ENCODE measurements at regions not wholly inside any gene's neighbourhood (a gene's known extent, or its start where the extent isn't known, plus 50 kb on each side); places are given as distances from the start of the nearest gene placed in this dataset.

GRCh38 chr7:22668971-22669401 is 58.0 kb upstream of the IL6 start:
- TF ChIP-seq EZH2 (IDR thresholded peaks at IDR 0.05; ENCODE audit: borderline replicate concordance, low read depth, low read length, severe bottlenecking) = no peak
- TF ChIP-seq, protein P1, sequence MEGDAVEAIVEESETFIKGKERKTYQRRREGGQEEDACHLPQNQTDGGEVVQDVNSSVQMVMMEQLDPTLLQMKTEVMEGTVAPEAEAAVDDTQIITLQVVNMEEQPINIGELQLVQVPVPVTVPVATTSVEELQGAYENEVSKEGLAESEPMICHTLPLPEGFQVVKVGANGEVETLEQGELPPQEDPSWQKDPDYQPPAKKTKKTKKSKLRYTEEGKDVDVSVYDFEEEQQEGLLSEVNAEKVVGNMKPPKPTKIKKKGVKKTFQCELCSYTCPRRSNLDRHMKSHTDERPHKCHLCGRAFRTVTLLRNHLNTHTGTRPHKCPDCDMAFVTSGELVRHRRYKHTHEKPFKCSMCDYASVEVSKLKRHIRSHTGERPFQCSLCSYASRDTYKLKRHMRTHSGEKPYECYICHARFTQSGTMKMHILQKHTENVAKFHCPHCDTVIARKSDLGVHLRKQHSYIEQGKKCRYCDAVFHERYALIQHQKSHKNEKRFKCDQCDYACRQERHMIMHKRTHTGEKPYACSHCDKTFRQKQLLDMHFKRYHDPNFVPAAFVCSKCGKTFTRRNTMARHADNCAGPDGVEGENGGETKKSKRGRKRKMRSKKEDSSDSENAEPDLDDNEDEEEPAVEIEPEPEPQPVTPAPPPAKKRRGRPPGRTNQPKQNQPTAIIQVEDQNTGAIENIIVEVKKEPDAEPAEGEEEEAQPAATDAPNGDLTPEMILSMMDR (IDR thresholded peaks at IDR 0.05; ENCODE audit: borderline replicate concordance, extremely low read depth, low read length, poor library complexity, severe bottlenecking) = no peak
- H3K27ac ChIP-seq (ENCODE audit: low read length) = no peak overlapping the region

GRCh38 chr7:22667562-22668239 is 59.3 kb upstream of the IL6 start:
- Histone ChIP-seq H3K79me2 (ENCODE audit: insufficient read depth, low read length) (no peaks in the 10 kb centered on the region), H3K9ac (ENCODE audit: low read depth, low read length) (no peak overlapping the region), H4K20me1 (ENCODE audit: insufficient read depth, low read length) (no peaks in the 10 kb centered on the region), H3K9me3 (ENCODE audit: insufficient read depth, low read length, severe bottlenecking) (no peaks in the 10 kb centered on the region), H3K36me3 (ENCODE audit: insufficient read depth, low read length) (no peaks in the 10 kb centered on the region), H2AFZ (ENCODE audit: low read depth, low read length) (no peak overlapping the region), H3K4me1 (ENCODE audit: insufficient read depth, low read length) (no peaks in the 10 kb centered on the region), H3K27ac (ENCODE audit: low read length) (no peak overlapping the region), H3K27me3 (ENCODE audit: insufficient read depth, low read length, poor library complexity) (peaks cover 3% of the 10 kb centered on the region), H3K4me3 (ENCODE audit: low read depth in 1 of 2, low read length in 2 of 2) (no peak overlapping the region), H3K4me2 (ENCODE audit: insufficient read depth, low read length) (no peak overlapping the region)
- TF ChIP-seq EZH2 (IDR thresholded peaks at IDR 0.05; ENCODE audit: borderline replicate concordance, low read depth, low read length, severe bottlenecking) = no peak
- TF ChIP-seq, protein P1 (IDR thresholded peaks at IDR 0.05; ENCODE audit: borderline replicate concordance, extremely low read depth, low read length, poor library complexity, severe bottlenecking) = no peak
- ATAC-seq (ENCODE audit: insufficient read depth, low read depth) (no peak), DNase-seq (no peak)

More at GRCh38 chr7:22668971-22669401, 58.0 kb upstream of the IL6 start:
- Histone ChIP-seq H3K9ac (ENCODE audit: low read depth, low read length) (no peak overlapping the region), H2AFZ (ENCODE audit: low read depth, low read length) (no peak overlapping the region), H3K9me3 (ENCODE audit: insufficient read depth, low read length, severe bottlenecking) (no peaks in the 10 kb centered on the region), H3K4me3 (ENCODE audit: low read depth in 1 of 2, low read length in 2 of 2) (no peak overlapping the region), H3K27me3 (ENCODE audit: insufficient read depth, low read length, poor library complexity) (peaks cover 7% of the 10 kb centered on the region), H3K79me2 (ENCODE audit: insufficient read depth, low read length) (no peaks in the 10 kb centered on the region), H3K4me1 (ENCODE audit: insufficient read depth, low read length) (no peaks in the 10 kb centered on the region), H4K20me1 (ENCODE audit: insufficient read depth, low read length) (no peaks in the 10 kb centered on the region), H3K4me2 (ENCODE audit: insufficient read depth, low read length) (no peak overlapping the region), H3K36me3 (ENCODE audit: insufficient read depth, low read length) (no peaks in the 10 kb centered on the region)
- ATAC-seq (ENCODE audit: insufficient read depth, low read depth) = no peak
- no peak for DNase-seq

- H3K4me1 ChIP-seq (ENCODE audit: insufficient read depth, low read length) = no peaks in the 10 kb centered on the region
- H3K27ac ChIP-seq (ENCODE audit: low read length) = no peak overlapping the region
- H3K4me2 ChIP-seq (ENCODE audit: insufficient read depth, low read length) = no peak overlapping the region
- no peak overlapping the region for H3K4me3 ChIP-seq (ENCODE audit: low read depth in 1 of 2, low read length in 2 of 2)
- ATAC-seq (ENCODE audit: insufficient read depth, low read depth) (no peak), DNase-seq (no peak)
- TF ChIP-seq, protein P1 (IDR thresholded peaks at IDR 0.05; ENCODE audit: borderline replicate concordance, extremely low read depth, low read length, poor library complexity, severe bottlenecking) = no peak
- no peak for TF ChIP-seq EZH2 (IDR thresholded peaks at IDR 0.05; ENCODE audit: borderline replicate concordance, low read depth, low read length, severe bottlenecking)
- peaks cover 3% of the 10 kb centered on the region for H3K27me3 ChIP-seq (ENCODE audit: insufficient read depth, low read length, poor library complexity)
- H3K9me3 ChIP-seq (ENCODE audit: insufficient read depth, low read length, severe bottlenecking) = no peaks in the 10 kb centered on the region
- no peaks in the 10 kb centered on the region for H4K20me1 ChIP-seq (ENCODE audit: insufficient read depth, low read length)
- H3K79me2 ChIP-seq (ENCODE audit: insufficient read depth, low read length) = no peaks in the 10 kb centered on the region
- no peak overlapping the region for H3K9ac ChIP-seq (ENCODE audit: low read depth, low read length)
- H3K36me3 ChIP-seq (ENCODE audit: insufficient read depth, low read length) = no peaks in the 10 kb centered on the region
- H2AFZ ChIP-seq (ENCODE audit: low read depth, low read length) = no peak overlapping the region
Observed at GRCh38 chr7:22667187-22667561, 59.8 kb upstream of the IL6 start.

Measured in DND-41 (cell line).